MCF 10A (cell line): ENCODE measurements at regions not wholly inside any gene's neighbourhood (a gene's known extent, or its start where the extent isn't known, plus 50 kb on each side); places are given as distances from the start of the nearest gene placed in this dataset.
"Not testable (repeated sequence)": the region's sequence is repeated elsewhere in the genome, so short reads cannot be mapped to it uniquely, and the experiment has no call there.

ENCODE experiments used
- BruUV-seq: library from RNA; stranded (reverse); fragments of 400-500 nt; replicated peaks from 2 replicates; lab custom pipeline; 2021; lab: Mats Ljungman, UMichigan
- CTCF ChIA-PET: fragments of 300-600 bp; sonication (Branson Sonifier 250); formaldehyde crosslinking; extraction: SDS; loops from one replicate; lab custom pipeline; 2021; ENCODE audit warnings: antibody characterized with exemption, inconsistent platforms; lab: Yijun Ruan, JAX
- POLR2A ChIA-PET: fragments of 300-600, 350-650 bp; sonication (Branson Sonifier 250); formaldehyde crosslinking; extraction: SDS; loops from one replicate; lab custom pipeline; 2020; ENCODE audit warnings: antibody characterized with exemption, inconsistent platforms; lab: Yijun Ruan, JAX
- DNase-seq: peaks from one replicate; pipeline ENCODE4 v3.0.0-alpha.2; 2018; ENCODE audit not compliant: unreplicated experiment
- H3K27ac Mint-ChIP-seq: one replicate; pipeline ENCODE4 v1.8.0; 2022; ENCODE audit warnings: mild to moderate bottlenecking, low read depth, mixed read lengths; ENCODE audit not compliant: unreplicated experiment
- H3K27me3 Mint-ChIP-seq: one replicate; pipeline ENCODE4 v1.8.0; 2022; ENCODE audit warnings: mixed read lengths; ENCODE audit not compliant: insufficient read depth, unreplicated experiment
- H3K36me3 Mint-ChIP-seq: one replicate; pipeline ENCODE4 v1.8.0; 2022; ENCODE audit warnings: mild to moderate bottlenecking, moderate library complexity, mixed read lengths; ENCODE audit not compliant: insufficient read depth, unreplicated experiment
- H3K4me1 Mint-ChIP-seq: one replicate; pipeline ENCODE4 v1.8.0; 2022; ENCODE audit warnings: mixed read lengths; ENCODE audit not compliant: insufficient read depth, unreplicated experiment
- H3K4me3 Mint-ChIP-seq: one replicate; pipeline ENCODE4 v1.8.0; 2022; ENCODE audit warnings: mild to moderate bottlenecking, moderate library complexity, mixed read lengths; ENCODE audit not compliant: unreplicated experiment
- H3K9me3 Mint-ChIP-seq: one replicate; pipeline ENCODE4 v1.8.0; 2022; ENCODE audit warnings: mixed read lengths; ENCODE audit not compliant: unreplicated experiment
- intact Hi-C: fragments of 100-400 bp; cut with micrococcal nuclease; formaldehyde crosslinking; loops from 2 replicates; pipeline ENCODE4 v1.14.1; 2022
- TF ChIP-seq, protein P1 (sequence below): fragments of 200-600 bp; IDR thresholded peaks from one replicate; pipeline ENCODE4 v1.8.0; 2022; ENCODE audit warnings: antibody characterized with exemption, mild to moderate bottlenecking; ENCODE audit not compliant: unreplicated experiment

DNA sequence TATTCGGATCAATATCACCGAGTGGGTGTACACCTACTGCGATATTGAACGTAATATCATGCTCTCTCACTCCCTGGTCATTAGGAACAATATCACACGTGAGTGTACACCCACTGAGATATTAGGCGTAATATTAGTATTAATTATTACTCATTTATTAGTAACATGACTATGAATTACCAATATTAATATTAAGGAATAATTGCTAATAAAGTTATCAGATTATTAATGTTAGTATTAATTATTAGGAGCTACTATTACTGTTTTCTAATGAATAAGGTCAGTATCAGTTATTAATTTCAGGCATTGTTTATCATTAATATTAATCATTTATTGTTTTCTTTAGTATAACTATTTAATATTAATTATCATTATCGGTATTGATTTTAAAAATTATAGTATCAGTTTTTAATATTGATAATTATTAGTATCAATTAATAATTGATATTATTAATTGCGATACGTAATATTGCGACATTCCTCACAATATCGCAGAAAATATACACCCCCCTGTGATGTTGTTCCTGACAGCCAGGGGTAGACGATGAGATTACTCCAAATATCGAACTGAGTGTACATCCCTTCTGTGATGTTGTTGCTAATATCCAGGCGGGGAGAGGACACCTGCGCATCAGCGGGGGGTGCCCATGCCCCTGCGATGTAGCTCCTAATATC lies 84.2 kb downstream of the DAPL1 start:
- Mint-ChIP-seq H3K36me3 (no peaks in the 10 kb centered on the region), H3K27me3 (no peaks in the 10 kb centered on the region), H3K4me1 (no peaks in the 10 kb centered on the region), H3K27ac (no peak overlapping the region), H3K4me3 (no peak overlapping the region), H3K9me3 (no peaks in the 10 kb centered on the region)
- ChIA-PET CTCF (interaction anchor here (0.7 kb wide), 1 partner anchor 251 kb away, joined by 3 read pairs; no protein-coding TSS in a partner anchor), POLR2A (no interaction called here)
- no TSS peak for BruUV-seq
- no peak for DNase-seq
- intact Hi-C loops = no loop called here
- TF ChIP-seq, protein P1, sequence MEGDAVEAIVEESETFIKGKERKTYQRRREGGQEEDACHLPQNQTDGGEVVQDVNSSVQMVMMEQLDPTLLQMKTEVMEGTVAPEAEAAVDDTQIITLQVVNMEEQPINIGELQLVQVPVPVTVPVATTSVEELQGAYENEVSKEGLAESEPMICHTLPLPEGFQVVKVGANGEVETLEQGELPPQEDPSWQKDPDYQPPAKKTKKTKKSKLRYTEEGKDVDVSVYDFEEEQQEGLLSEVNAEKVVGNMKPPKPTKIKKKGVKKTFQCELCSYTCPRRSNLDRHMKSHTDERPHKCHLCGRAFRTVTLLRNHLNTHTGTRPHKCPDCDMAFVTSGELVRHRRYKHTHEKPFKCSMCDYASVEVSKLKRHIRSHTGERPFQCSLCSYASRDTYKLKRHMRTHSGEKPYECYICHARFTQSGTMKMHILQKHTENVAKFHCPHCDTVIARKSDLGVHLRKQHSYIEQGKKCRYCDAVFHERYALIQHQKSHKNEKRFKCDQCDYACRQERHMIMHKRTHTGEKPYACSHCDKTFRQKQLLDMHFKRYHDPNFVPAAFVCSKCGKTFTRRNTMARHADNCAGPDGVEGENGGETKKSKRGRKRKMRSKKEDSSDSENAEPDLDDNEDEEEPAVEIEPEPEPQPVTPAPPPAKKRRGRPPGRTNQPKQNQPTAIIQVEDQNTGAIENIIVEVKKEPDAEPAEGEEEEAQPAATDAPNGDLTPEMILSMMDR = no peak

DNA sequence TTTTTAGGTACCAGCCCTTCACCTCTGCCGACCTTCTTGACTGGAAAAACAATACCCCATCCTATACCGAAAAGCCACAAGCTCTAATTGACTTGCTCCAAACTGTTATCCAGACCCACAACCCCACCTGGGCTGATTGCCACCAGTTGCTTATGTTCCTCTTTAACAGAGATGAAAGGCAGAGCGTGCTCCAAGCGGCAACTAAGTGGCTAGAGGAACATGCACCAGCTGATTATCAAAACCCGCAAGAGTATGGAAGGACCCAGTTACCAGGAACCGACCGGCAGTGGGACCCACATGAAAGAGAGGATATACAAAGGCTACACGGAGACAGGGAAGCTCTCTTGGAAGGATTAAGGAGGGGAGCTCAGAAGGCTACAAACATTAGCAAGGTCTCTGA lies 86.1 kb upstream of the TANC1 start:
- no peak overlapping the region for H3K4me3 Mint-ChIP-seq
- ChIA-PET CTCF (interaction anchor here (0.7 to 1.1 kb wide), 4 partner anchors 16 to 282 kb away, joined by 3 read pairs; no protein-coding TSS in a partner anchor), POLR2A (no interaction called here)
- peaks cover 20% of the 10 kb centered on the region for H3K4me1 Mint-ChIP-seq
- H3K9me3 Mint-ChIP-seq = no peaks in the 10 kb centered on the region
- intact Hi-C loops = no loop called here
- no peak overlapping the region for H3K27ac Mint-ChIP-seq
- H3K27me3 Mint-ChIP-seq = no peaks in the 10 kb centered on the region
- no peak for DNase-seq
- TF ChIP-seq, protein P1 = no peak
- no peaks in the 10 kb centered on the region for H3K36me3 Mint-ChIP-seq
- no TSS peak for BruUV-seq

DNA sequence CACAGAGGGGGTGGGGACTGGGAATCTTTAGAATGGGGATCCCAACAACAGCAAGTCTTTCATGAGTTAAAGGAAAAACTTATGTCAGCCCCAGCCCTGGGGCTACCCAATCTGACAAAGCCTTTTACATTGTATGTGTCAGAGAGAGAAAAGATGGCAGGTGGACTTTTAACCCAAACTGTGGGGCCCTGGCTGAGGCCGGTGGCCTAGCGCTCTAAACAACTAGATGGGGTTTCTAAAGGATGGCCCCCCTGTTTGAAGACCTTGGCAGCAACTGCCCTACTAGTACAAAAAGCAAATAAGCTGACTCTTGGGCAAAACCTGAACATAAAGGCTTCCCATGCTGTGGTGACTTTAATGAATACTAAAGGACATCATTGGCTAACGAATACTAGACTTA lies 83.9 kb upstream of the TANC1 start:
- intact Hi-C loops, H3K9me3 Mint-ChIP-seq, H3K36me3 Mint-ChIP-seq, H3K4me3 Mint-ChIP-seq, DNase-seq, BruUV-seq, H3K27me3 Mint-ChIP-seq: not testable (repeated sequence)
- peaks cover 27% of the 10 kb centered on the region for H3K4me1 Mint-ChIP-seq
- POLR2A ChIA-PET = interaction anchor here (1.0 to 1.9 kb wide), 2 partner anchors 9 to 129 kb away, joined by 3 to 15 read pairs; no protein-coding TSS in a partner anchor
- CTCF ChIA-PET = interaction anchor here (0.6 to 1.9 kb wide), 11 partner anchors 10 to 265 kb away, joined by 3 to 11 read pairs (median 3); no protein-coding TSS in a partner anchor
- H3K27ac Mint-ChIP-seq = peak overlapping the region; percentile 75

DNA sequence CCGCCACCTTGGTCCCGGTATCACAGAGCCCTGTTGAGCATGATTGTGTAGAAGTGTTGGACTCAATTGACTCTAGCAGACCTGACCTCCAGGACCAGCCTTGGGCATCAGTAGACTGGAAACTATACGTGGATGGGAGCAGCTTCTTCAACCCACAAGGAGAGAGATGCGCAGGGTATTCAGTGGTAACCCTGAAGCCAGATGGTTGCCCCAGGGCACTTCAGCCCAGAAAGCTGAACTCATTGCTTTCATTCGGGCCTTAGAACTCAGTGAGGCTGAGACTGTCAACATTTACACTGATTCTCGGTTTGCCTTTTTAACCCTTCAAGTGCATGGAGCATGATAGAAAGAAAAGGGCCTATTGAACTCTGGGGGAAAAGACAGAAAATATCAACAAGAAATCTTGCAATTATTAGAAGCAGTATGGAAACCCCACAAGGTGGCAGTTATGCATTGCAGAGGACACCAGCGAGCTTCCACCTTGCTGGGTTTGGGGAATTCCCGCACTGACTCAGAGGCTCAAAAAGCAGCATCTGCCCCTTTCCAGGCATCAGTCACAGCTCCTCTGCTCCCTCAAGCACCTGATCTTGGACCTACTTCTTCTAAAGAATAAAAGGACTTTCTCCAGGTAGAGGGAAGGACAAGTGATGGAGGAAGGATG lies 83.3 kb upstream of the TANC1 start:
- H3K4me1 Mint-ChIP-seq = peaks cover 33% of the 10 kb centered on the region
- not testable (repeated sequence) for H3K27me3 Mint-ChIP-seq, H3K9me3 Mint-ChIP-seq, H3K36me3 Mint-ChIP-seq, BruUV-seq
- ChIA-PET CTCF (interaction anchor here (0.6 to 1.9 kb wide), 16 partner anchors 10 to 402 kb away, joined by 3 to 11 read pairs (median 3); no protein-coding TSS in a partner anchor), POLR2A (interaction anchor here (0.6 to 1.9 kb wide), 7 partner anchors 9 to 185 kb away, joined by 3 to 15 read pairs (median 4); no protein-coding TSS in a partner anchor)
- H3K4me3 Mint-ChIP-seq = peak overlapping the region; percentile 47
- peak overlapping the region; percentile 75 for H3K27ac Mint-ChIP-seq
- DNase-seq = peak; percentile 63
- TF ChIP-seq, protein P1 = peak; percentile 30
- intact Hi-C loops = loop anchor here (1.0 to 5.0 kb wide), 3 partner anchors 233 to 1082 kb away; no protein-coding TSS in a partner anchor

DNA sequence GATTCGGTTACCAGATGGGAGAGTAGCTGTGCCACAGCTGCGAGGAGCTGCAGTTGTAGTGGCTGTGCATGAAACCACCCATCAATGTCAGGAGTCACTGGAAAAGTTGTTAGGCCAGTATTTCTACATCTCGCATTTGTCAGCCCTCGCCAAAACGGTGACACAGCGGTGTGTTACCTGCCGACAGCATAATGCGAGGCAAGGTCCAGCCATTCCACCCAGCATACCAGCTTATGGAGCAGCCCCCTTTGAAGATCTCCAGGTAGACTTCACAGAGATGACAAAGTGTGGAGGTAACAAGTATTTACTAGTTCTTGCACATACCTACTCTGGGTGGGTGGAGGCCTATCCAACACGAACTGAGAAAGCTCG lies 82.8 kb upstream of the TANC1 start:
- POLR2A ChIA-PET = interaction anchor here (1.0 to 1.9 kb wide), 6 partner anchors 8 to 130 kb away, joined by 3 to 15 read pairs (median 4); no protein-coding TSS in a partner anchor
- CTCF ChIA-PET = interaction anchor here (0.6 to 1.9 kb wide), 14 partner anchors 9 to 620 kb away, joined by 3 to 11 read pairs (median 3); partner anchors contain the start of gene TANC1
- not testable (repeated sequence) for H3K36me3 Mint-ChIP-seq

More for the DNA sequence above, 82.8 kb upstream of the TANC1 start:
- BruUV-seq, H3K27me3 Mint-ChIP-seq, H3K9me3 Mint-ChIP-seq: not testable (repeated sequence)
- H3K4me1 Mint-ChIP-seq = peaks cover 38% of the 10 kb centered on the region
- intact Hi-C loops = loop anchor here (1.0 to 5.0 kb wide), 3 partner anchors 233 to 1082 kb away; no protein-coding TSS in a partner anchor
- H3K4me3 Mint-ChIP-seq = peak overlapping the region; percentile 47
- H3K27ac Mint-ChIP-seq = peak overlapping the region; percentile 75
- peak; percentile 42 for DNase-seq
